ENCODE measurements at regions not wholly inside any gene's neighbourhood (a gene's known extent, or its start where the extent isn't known, plus 50 kb on each side); places are given as distances from the start of the nearest gene placed in this dataset.

GRCh38 chrX:13404364-13404763 lies 84.5 kb upstream of the ATXN3L start:
- Histone ChIP-seq H3K4me3 (replicated peaks in 1 of 3) (no peak overlapping the region), H3K4me1 (no peaks in the 10 kb centered on the region), H3K27ac (no peak overlapping the region), H3K27me3 (no peaks in the 10 kb centered on the region), H3K9me3 (no peaks in the 10 kb centered on the region), H3K36me3 (no peaks in the 10 kb centered on the region)
- WGBS, 2 donors = no CpG with 5 or more reads among the region's 6 CpGs
- DNase-seq = no peak
- TF ChIP-seq POLR2A (IDR thresholded peaks at IDR 0.05) = no peak
- TF ChIP-seq, protein P1, sequence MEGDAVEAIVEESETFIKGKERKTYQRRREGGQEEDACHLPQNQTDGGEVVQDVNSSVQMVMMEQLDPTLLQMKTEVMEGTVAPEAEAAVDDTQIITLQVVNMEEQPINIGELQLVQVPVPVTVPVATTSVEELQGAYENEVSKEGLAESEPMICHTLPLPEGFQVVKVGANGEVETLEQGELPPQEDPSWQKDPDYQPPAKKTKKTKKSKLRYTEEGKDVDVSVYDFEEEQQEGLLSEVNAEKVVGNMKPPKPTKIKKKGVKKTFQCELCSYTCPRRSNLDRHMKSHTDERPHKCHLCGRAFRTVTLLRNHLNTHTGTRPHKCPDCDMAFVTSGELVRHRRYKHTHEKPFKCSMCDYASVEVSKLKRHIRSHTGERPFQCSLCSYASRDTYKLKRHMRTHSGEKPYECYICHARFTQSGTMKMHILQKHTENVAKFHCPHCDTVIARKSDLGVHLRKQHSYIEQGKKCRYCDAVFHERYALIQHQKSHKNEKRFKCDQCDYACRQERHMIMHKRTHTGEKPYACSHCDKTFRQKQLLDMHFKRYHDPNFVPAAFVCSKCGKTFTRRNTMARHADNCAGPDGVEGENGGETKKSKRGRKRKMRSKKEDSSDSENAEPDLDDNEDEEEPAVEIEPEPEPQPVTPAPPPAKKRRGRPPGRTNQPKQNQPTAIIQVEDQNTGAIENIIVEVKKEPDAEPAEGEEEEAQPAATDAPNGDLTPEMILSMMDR (IDR thresholded peaks at IDR 0.05) = no peak
- intact Hi-C loops (cut with DNase I) = no loop called here

- H3K27ac ChIP-seq = no peak overlapping the region
- no peak for DNase-seq
- no peaks in the 10 kb centered on the region for H3K27me3 ChIP-seq
- H3K4me3 ChIP-seq (replicated peaks in 1 of 3) = no peak overlapping the region
- TF ChIP-seq, protein P1 (IDR thresholded peaks at IDR 0.05) = no peak
- TF ChIP-seq POLR2A (IDR thresholded peaks at IDR 0.05) = no peak
- no peaks in the 10 kb centered on the region for H3K9me3 ChIP-seq
- H3K36me3 ChIP-seq = no peaks in the 10 kb centered on the region
- intact Hi-C loops (cut with DNase I) = no loop called here
- WGBS, 2 donors = 91 to 94% methylated on average over 2 of the region's 2 CpGs
- H3K4me1 ChIP-seq = no peaks in the 10 kb centered on the region
Observed at GRCh38 chrX:13401724-13402123, 81.9 kb upstream of the ATXN3L start.

DNA sequence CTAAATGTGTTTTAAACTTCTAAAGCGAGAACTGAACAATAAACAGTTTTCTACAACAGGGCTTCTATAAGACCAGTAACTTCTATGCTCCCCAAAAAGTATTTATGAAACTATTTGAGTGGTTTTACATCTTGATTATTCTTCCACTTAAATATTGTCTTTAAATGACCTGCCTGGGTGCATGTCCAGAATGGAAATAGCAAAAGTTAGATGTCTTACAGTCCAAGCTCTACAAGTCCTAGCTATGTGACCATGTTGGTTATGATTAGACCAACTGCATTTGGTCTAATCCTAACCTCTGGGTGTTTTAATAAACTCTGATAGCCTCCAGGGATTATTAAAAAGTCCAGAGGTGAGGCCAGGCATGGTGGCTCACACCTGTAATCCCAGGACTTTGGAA lies 79.0 kb upstream of the ATXN3L start:
- Histone ChIP-seq H3K9me3 (no peaks in the 10 kb centered on the region), H3K4me3 (replicated peaks in 1 of 3) (no peak overlapping the region), H3K4me1 (no peaks in the 10 kb centered on the region), H3K27me3 (no peaks in the 10 kb centered on the region), H3K36me3 (no peaks in the 10 kb centered on the region), H3K27ac (peak overlapping the region in 1 of 3 donors; percentile 10)
- TF ChIP-seq POLR2A (IDR thresholded peaks at IDR 0.05) = no peak
- TF ChIP-seq, protein P1 (IDR thresholded peaks at IDR 0.05) = no peak
- intact Hi-C loops (cut with DNase I) = no loop called here
- WGBS, 2 donors = 77 to 88% methylated on average over 1 of the region's 1 CpG
- DNase-seq = no peak

GRCh38 chrX:13397878-13398818 lies 78.3 kb upstream of the ATXN3L start:
- Histone ChIP-seq H3K27me3 (no peaks in the 10 kb centered on the region), H3K4me3 (replicated peaks in 1 of 3) (no peak overlapping the region), H3K4me1 (no peaks in the 10 kb centered on the region), H3K9me3 (no peaks in the 10 kb centered on the region), H3K27ac (peak overlapping the region in 1 of 3 donors; percentile 10), H3K36me3 (no peaks in the 10 kb centered on the region)
- TF ChIP-seq, protein P1 (IDR thresholded peaks at IDR 0.05) = no peak
- TF ChIP-seq POLR2A (IDR thresholded peaks at IDR 0.05) = no peak
- intact Hi-C loops (cut with DNase I) = no loop called here
- 64 to 78% methylated on average over 5 of the region's 5 CpGs for WGBS, 2 donors
- DNase-seq = no peak

DNA sequence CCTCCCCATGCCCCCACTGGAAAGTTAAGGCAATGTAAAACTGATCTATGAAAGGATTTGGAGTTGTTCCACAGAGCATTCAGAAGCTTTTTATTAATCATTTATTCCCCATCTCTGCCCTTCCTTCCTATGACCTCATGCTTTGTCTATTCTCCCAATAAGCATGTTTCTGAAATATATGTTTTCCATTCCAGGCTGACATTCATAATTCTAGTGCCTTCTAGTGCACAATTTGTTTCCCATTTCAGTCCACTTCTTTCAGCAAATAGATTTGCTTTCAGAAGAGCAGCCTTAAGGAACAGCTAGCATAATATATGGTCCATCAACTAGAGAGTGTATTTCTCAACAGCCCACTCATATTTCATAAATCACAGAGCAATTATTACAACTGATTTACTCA lies 77.1 kb upstream of the ATXN3L start:
- no peak for TF ChIP-seq POLR2A (IDR thresholded peaks at IDR 0.05)
- TF ChIP-seq, protein P1 (IDR thresholded peaks at IDR 0.05) = no peak
- Histone ChIP-seq H3K27ac (no peak overlapping the region), H3K27me3 (no peaks in the 10 kb centered on the region), H3K4me1 (no peaks in the 10 kb centered on the region), H3K4me3 (replicated peaks in 1 of 3) (no peak overlapping the region), H3K36me3 (no peaks in the 10 kb centered on the region), H3K9me3 (no peaks in the 10 kb centered on the region)
- no peak for DNase-seq
- intact Hi-C loops (cut with DNase I) = no loop called here
